ENCODE measurements at regions not wholly inside any gene's neighbourhood (a gene's known extent, or its start where the extent isn't known, plus 50 kb on each side); places are given as distances from the start of the nearest gene placed in this dataset.

DNA sequence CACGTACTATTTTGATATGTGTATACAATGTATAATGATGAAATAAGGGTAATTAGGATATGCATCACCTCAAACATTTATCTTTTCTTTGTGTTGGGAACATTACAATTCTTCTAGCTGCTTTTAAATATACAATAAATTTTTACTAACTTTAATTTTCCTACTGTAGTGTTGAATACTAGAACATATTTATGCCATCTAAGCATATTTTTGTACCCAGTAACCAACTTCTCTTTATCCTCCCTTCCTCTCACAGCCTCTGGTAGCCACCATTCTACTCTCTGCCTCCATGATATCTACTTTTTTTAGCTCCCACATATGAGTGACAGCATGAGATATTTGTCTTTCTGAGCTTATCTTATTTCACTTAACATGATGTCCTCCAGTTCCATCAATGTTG, 468.0 kb downstream of the COL11A1 start:
- TF ChIP-seq, protein P1, sequence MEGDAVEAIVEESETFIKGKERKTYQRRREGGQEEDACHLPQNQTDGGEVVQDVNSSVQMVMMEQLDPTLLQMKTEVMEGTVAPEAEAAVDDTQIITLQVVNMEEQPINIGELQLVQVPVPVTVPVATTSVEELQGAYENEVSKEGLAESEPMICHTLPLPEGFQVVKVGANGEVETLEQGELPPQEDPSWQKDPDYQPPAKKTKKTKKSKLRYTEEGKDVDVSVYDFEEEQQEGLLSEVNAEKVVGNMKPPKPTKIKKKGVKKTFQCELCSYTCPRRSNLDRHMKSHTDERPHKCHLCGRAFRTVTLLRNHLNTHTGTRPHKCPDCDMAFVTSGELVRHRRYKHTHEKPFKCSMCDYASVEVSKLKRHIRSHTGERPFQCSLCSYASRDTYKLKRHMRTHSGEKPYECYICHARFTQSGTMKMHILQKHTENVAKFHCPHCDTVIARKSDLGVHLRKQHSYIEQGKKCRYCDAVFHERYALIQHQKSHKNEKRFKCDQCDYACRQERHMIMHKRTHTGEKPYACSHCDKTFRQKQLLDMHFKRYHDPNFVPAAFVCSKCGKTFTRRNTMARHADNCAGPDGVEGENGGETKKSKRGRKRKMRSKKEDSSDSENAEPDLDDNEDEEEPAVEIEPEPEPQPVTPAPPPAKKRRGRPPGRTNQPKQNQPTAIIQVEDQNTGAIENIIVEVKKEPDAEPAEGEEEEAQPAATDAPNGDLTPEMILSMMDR (IDR thresholded peaks at IDR 0.05; ENCODE audit: insufficient read depth, low read depth, low read length, missing control alignments): no peak
- H3K4me3 ChIP-seq (ENCODE audit: low read depth, low read length): no peak overlapping the region
- no peak for DNase-seq (ENCODE audit: low read depth)

DNA sequence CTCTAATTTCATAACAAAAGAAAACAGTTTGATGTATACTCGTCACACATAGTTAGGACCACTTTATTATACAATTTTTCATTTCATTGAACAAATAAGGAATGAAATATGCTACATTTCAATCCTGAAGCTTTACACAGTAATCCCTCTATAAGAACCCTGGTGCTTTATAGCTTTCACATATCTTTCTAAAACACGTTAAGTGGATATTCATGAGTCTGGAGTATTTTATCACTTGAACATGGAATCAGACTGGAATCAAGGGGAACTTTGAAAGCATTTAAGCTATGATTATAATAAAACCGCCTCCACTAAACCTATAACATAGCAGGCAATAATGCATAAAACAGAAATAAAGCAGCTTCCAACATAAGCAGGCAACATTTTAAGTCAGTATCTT, 476.6 kb downstream of the COL11A1 start:
- H3K4me3 ChIP-seq (ENCODE audit: low read depth, low read length): no peak overlapping the region
- no peak for DNase-seq (ENCODE audit: low read depth)
- TF ChIP-seq, protein P1 (IDR thresholded peaks at IDR 0.05; ENCODE audit: insufficient read depth, low read depth, low read length, missing control alignments): no peak

DNA sequence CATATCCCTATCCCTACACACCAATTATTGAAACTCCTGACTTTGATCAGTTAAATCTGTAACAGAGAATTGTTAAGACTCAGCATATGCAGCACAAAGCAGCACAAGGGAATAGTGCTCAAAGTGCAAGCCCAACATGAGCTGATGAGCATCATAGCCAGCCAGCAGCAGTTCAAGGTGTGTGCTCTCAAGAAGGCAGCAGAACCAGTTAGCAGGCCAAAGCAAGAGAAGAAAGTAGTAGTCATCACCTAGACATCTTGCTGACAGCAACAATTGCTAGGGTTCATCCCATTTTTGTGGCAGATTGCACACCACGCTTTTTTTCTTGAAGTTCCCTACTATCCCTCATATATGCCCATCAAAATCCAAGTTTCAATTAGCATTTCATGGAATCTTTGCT, 478.3 kb downstream of the COL11A1 start:
- TF ChIP-seq, protein P1 (IDR thresholded peaks at IDR 0.05; ENCODE audit: insufficient read depth, low read depth, low read length, missing control alignments): no peak
- H3K4me3 ChIP-seq (ENCODE audit: low read depth, low read length): no peak overlapping the region
- DNase-seq (ENCODE audit: low read depth): no peak

DNA sequence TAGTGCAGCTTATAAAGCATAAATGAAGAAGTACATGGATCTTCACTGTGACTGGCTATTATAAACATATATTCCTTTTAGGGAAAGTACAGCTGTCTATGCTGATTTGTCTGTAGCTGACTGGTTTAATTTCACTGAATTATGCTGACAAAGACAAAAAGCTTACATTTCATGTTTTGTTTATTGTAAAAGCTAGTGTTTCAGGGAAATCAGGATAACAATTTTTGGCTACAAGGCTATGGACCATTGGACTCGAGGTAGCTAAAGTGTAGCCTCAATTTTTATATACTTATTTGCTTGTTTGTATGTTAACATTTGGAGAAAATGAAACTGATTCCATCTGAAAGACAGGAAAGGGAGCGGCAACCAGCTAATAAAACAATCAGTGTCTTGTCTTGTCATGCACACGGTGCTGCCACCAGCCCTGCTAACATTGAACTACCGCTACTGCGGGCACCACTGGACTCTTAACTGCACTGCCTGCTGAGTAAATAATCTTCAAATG, 480.2 kb downstream of the COL11A1 start:
- DNase-seq (ENCODE audit: low read depth): no peak
- no peak overlapping the region for H3K4me3 ChIP-seq (ENCODE audit: low read depth, low read length)
- TF ChIP-seq, protein P1 (IDR thresholded peaks at IDR 0.05; ENCODE audit: insufficient read depth, low read depth, low read length, missing control alignments): no peak

DNA sequence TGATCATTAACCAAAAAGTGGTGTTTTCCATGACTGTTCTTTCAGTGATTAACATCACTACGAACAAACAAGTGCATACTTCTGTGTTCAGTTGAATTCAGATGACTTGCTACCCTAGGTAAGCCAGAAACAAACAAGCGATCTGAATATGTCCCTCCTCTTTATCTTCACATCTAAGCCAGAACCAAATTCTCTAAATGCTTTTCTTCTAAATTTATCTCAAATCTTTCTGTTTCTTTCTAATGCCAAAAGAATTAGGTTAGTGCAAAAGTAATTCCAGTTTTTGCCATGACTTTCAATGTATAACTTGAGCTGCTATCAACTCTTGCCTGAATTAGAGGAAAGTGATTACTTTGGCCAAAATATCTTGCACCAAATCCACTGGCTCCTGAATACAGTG, 481.2 kb downstream of the COL11A1 start:
- DNase-seq (ENCODE audit: low read depth): no peak
- no peak overlapping the region for H3K4me3 ChIP-seq (ENCODE audit: low read depth, low read length)
- TF ChIP-seq, protein P1 (IDR thresholded peaks at IDR 0.05; ENCODE audit: insufficient read depth, low read depth, low read length, missing control alignments): no peak

DNA sequence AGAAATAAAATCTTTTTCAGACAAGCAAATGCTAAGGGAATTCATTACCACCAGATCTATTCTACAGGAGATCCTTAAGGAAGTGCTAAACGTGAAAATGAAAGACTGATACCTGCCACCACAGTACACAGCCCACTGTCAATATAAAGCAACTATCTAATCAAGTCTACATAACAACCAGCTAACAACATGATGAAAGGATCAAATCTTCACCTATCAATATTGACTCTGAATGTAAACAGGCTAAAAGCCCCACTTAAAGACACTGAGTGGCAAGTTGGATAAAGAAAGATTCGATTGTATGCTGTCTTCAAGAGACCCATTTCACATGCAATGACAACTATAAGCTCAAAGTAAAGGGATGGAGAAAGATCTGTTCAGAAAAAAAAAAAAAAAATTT, 492.4 kb downstream of the COL11A1 start:
- DNase-seq (ENCODE audit: low read depth): no peak
- TF ChIP-seq, protein P1 (IDR thresholded peaks at IDR 0.05; ENCODE audit: insufficient read depth, low read depth, low read length, missing control alignments): no peak
- no peak overlapping the region for H3K4me3 ChIP-seq (ENCODE audit: low read depth, low read length)

DNA sequence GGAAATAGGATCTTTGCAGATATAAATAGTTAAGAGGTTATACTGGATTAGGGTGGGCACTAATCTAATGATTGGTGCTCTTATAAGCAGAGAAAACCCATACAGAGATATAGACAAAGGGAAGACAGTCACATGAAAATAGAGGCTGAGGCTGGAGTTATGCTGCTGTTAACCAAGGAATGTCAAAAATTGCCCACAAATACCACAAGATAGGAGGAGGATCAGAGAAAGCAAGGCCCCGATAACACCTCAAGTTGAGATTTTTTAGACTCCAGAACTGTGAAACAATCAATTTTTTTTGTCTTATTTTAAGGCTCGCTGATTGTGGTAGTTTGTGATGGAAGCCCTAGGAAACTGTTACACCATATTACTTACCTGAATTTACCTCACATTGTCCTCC, 513.2 kb downstream of the COL11A1 start:
- TF ChIP-seq, protein P1 (IDR thresholded peaks at IDR 0.05; ENCODE audit: insufficient read depth, low read depth, low read length, missing control alignments): no peak
- no peak for DNase-seq (ENCODE audit: low read depth)
- H3K4me3 ChIP-seq (ENCODE audit: low read depth, low read length): no peak overlapping the region

Data from GM12865 (cell line).